ENCODE measurements at regions not wholly inside any gene's neighbourhood (a gene's known extent, or its start where the extent isn't known, plus 50 kb on each side); places are given as distances from the start of the nearest gene placed in this dataset.

DNA sequence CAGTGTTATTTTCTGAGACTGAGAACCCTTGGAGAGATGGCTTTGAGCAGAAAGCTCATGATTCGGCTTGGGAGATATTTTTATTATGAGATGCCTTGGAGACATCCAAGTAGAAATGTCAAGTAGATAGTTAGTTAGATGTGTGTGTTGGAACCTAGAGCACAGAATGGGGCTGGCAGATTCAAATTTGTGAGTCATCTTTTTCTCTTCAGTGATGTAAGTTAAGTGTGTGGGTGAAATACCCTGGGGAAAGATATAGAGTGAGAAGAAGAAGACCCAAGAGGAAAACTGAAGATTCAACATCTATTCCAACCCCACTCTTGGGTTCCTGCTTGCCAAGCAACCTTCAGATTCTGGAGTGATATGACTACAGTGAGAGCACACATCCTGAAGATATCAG is 580.8 kb upstream of the AMOT start:
- TF ChIP-seq RAD21 (CRISPR knock-in tag; IDR thresholded peaks at IDR 0.05) (no peak), MIXL1 (CRISPR knock-in tag; IDR thresholded peaks at IDR 0.05) (no peak), POLR2AphosphoS5 (IDR thresholded peaks at IDR 0.05; ENCODE audit: low read depth, low read length) (no peak), ZNF30 (CRISPR knock-in tag; IDR thresholded peaks at IDR 0.05) (no peak), U2AF1 (optimal IDR thresholded peaks at IDR 0.05; ENCODE audit: low read depth, low read length) (no peak), ZNF124 (CRISPR knock-in tag; IDR thresholded peaks at IDR 0.05) (no peak), KDM1A (CRISPR knock-in tag; IDR thresholded peaks at IDR 0.05) (no peak), ZZZ3 (CRISPR knock-in tag; IDR thresholded peaks at IDR 0.05; ENCODE audit: borderline replicate concordance) (no peak), ZSCAN29 (CRISPR knock-in tag; conservative IDR thresholded peaks at IDR 0.05) (no peak)
- TF ChIP-seq, protein P1, sequence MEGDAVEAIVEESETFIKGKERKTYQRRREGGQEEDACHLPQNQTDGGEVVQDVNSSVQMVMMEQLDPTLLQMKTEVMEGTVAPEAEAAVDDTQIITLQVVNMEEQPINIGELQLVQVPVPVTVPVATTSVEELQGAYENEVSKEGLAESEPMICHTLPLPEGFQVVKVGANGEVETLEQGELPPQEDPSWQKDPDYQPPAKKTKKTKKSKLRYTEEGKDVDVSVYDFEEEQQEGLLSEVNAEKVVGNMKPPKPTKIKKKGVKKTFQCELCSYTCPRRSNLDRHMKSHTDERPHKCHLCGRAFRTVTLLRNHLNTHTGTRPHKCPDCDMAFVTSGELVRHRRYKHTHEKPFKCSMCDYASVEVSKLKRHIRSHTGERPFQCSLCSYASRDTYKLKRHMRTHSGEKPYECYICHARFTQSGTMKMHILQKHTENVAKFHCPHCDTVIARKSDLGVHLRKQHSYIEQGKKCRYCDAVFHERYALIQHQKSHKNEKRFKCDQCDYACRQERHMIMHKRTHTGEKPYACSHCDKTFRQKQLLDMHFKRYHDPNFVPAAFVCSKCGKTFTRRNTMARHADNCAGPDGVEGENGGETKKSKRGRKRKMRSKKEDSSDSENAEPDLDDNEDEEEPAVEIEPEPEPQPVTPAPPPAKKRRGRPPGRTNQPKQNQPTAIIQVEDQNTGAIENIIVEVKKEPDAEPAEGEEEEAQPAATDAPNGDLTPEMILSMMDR (CRISPR knock-in tag; IDR thresholded peaks at IDR 0.05): no peak
- TF ChIP-seq, protein P2, sequence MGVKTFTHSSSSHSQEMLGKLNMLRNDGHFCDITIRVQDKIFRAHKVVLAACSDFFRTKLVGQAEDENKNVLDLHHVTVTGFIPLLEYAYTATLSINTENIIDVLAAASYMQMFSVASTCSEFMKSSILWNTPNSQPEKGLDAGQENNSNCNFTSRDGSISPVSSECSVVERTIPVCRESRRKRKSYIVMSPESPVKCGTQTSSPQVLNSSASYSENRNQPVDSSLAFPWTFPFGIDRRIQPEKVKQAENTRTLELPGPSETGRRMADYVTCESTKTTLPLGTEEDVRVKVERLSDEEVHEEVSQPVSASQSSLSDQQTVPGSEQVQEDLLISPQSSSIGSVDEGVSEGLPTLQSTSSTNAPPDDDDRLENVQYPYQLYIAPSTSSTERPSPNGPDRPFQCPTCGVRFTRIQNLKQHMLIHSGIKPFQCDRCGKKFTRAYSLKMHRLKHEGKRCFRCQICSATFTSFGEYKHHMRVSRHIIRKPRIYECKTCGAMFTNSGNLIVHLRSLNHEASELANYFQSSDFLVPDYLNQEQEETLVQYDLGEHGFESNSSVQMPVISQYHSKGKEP (CRISPR knock-in tag; IDR thresholded peaks at IDR 0.05): no peak
- TF ChIP-seq, protein P3, sequence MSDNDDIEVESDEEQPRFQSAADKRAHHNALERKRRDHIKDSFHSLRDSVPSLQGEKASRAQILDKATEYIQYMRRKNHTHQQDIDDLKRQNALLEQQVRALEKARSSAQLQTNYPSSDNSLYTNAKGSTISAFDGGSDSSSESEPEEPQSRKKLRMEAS (IDR thresholded peaks at IDR 0.05): no peak
